WTC11 (cell line): ENCODE measurements at regions not wholly inside any gene's neighbourhood (a gene's known extent, or its start where the extent isn't known, plus 50 kb on each side); places are given as distances from the start of the nearest gene placed in this dataset.

Experiments
- ATAC-seq: fragments of 200-7000 bp; cut with Tn5 transposase; 2 replicates; pipeline ENCODE4 v1.10.0; 2021; ENCODE audit warnings: mild to moderate bottlenecking, moderate library complexity
- CTCF ChIA-PET: fragments of 300-600 bp; sonication (Branson Sonifier 250); formaldehyde crosslinking; loops from one replicate; lab custom pipeline; 2021; ENCODE audit warnings: antibody characterized with exemption; lab: Charles Lee
- POLR2A ChIA-PET: fragments of 350-600 bp; sonication (Branson Sonifier 250); formaldehyde crosslinking; loops from one replicate; lab custom pipeline; 2021; ENCODE audit warnings: antibody characterized with exemption; lab: Charles Lee
- DNase-seq: peaks from one replicate; pipeline ENCODE4 v3.0.0; 2021; ENCODE audit warnings: low spot score
- H3K27ac Mint-ChIP-seq: 2 replicates; pipeline ENCODE4 v1.8.0; 2021; ENCODE audit warnings: mixed read lengths
- H3K27me3 Mint-ChIP-seq: 2 replicates; pipeline ENCODE4 v1.8.0; 2021; ENCODE audit warnings: low read depth, mild to moderate bottlenecking, moderate library complexity, mixed read lengths
- H3K36me3 Mint-ChIP-seq: 2 replicates; pipeline ENCODE4 v1.8.0; 2021; ENCODE audit warnings: mixed read lengths
- H3K4me1 Mint-ChIP-seq: 2 replicates; pipeline ENCODE4 v1.8.0; 2022; ENCODE audit warnings: mixed read lengths
- H3K4me3 Mint-ChIP-seq: 2 replicates; pipeline ENCODE4 v1.8.0; 2021; ENCODE audit warnings: mild to moderate bottlenecking, moderate library complexity, mixed read lengths
- H3K9me3 Mint-ChIP-seq: 2 replicates; pipeline ENCODE4 v1.8.0; 2021; ENCODE audit warnings: mixed read lengths
- AFF4 ChIP-seq: sonication (generic); formaldehyde crosslinking; IDR thresholded peaks from 2 replicates; pipeline ENCODE4 v1.8.1; 2023; ENCODE audit warnings: mild to moderate bottlenecking, missing genetic modification reagents, borderline replicate concordance
- ARID4B ChIP-seq: sonication (generic); formaldehyde crosslinking; IDR thresholded peaks from 2 replicates; pipeline ENCODE4 v1.8.0; 2023; ENCODE audit warnings: missing genetic modification reagents, mild to moderate bottlenecking, borderline replicate concordance
- ATF2 ChIP-seq: sonication (generic); formaldehyde crosslinking; IDR thresholded peaks from 2 replicates; pipeline ENCODE4 v1.8.1; 2022; ENCODE audit warnings: low read depth, missing genetic modification reagents, borderline replicate concordance
- CREM ChIP-seq: sonication (generic); formaldehyde crosslinking; IDR thresholded peaks from 2 replicates; pipeline ENCODE4 v1.8.1; 2022; ENCODE audit warnings: mild to moderate bottlenecking, missing genetic modification reagents, moderate library complexity
- ESRRA ChIP-seq: sonication (generic); formaldehyde crosslinking; IDR thresholded peaks from 2 replicates; pipeline ENCODE4 v1.8.1; 2022; ENCODE audit warnings: mild to moderate bottlenecking, missing genetic modification reagents, borderline replicate concordance
- FOXP1 ChIP-seq: sonication (generic); formaldehyde crosslinking; IDR thresholded peaks from 2 replicates; pipeline ENCODE4 v1.8.0; 2022; ENCODE audit warnings: missing genetic modification reagents, mild to moderate bottlenecking, moderate library complexity, borderline replicate concordance
- JUN ChIP-seq: sonication (generic); formaldehyde crosslinking; IDR thresholded peaks from 2 replicates; pipeline ENCODE4 v1.8.0; 2023; ENCODE audit warnings: mild to moderate bottlenecking, missing genetic modification reagents
- RORB ChIP-seq: fragments of 250-450 bp; sonication (Bioruptor Pico); IDR thresholded peaks from 2 replicates; pipeline ENCODE4 v1.9.0; 2021; ENCODE audit warnings: mild to moderate bottlenecking
- SMAD3 ChIP-seq: sonication (generic); formaldehyde crosslinking; IDR thresholded peaks from 2 replicates; pipeline ENCODE4 v1.8.0; 2022; ENCODE audit warnings: missing genetic modification reagents, mild to moderate bottlenecking, borderline replicate concordance
- ZNF232 ChIP-seq: sonication (generic); formaldehyde crosslinking; IDR thresholded peaks from 2 replicates; pipeline ENCODE4 v1.8.0; 2022; ENCODE audit warnings: mild to moderate bottlenecking, missing genetic modification reagents
- ZNF396 ChIP-seq: fragments of 250-450 bp; sonication (Bioruptor Pico); IDR thresholded peaks from 2 replicates; pipeline ENCODE4 v1.8.0; 2021; ENCODE audit warnings: mild to moderate bottlenecking, moderate library complexity, borderline replicate concordance
- TF ChIP-seq, protein P1 (sequence below): sonication (generic); formaldehyde crosslinking; IDR thresholded peaks from 2 replicates; pipeline ENCODE4 v1.8.1; 2023; ENCODE audit warnings: mild to moderate bottlenecking, missing genetic modification reagents, moderate library complexity
- TF ChIP-seq, protein P2 (sequence below): fragments of 250-450 bp; sonication (Bioruptor Pico); IDR thresholded peaks from 2 replicates; pipeline ENCODE4 v2.1.2; 2022; ENCODE audit warnings: mild to moderate bottlenecking, moderate library complexity
- TF ChIP-seq, protein P3 (sequence below): sonication (generic); formaldehyde crosslinking; IDR thresholded peaks from 2 replicates; pipeline ENCODE4 v1.8.1; 2023; ENCODE audit warnings: mild to moderate bottlenecking, moderate library complexity, missing genetic modification reagents
- TF ChIP-seq, protein P4 (sequence below): fragments of 250-450 bp; sonication (Bioruptor Pico); IDR thresholded peaks from 2 replicates; pipeline ENCODE4 v1.8.0; 2021; ENCODE audit warnings: mild to moderate bottlenecking
- TF ChIP-seq, protein P5 (sequence below): sonication (generic); formaldehyde crosslinking; IDR thresholded peaks from 2 replicates; pipeline ENCODE4 v1.8.0; 2022; ENCODE audit warnings: mild to moderate bottlenecking, missing genetic modification reagents

DNA sequence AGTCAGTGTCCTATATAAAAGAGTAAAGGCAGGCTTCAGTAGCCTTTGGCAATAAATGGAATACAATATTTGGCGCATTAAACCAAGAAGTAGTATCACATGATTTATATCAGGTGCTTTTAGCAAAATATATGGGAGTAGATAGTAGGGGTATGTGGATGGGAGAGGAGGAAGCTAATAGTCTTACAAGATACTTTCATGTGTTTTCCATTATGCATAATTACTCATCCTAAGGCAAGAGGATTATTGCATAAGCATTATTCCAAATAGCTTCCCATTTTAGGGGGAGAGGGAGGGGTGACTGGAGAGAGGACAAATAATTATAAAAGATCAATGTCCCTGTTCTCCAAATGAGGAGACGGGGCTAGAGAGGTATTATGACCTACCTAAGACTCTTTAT, 104.3 kb downstream of the DUSP6 start:
- H3K9me3 Mint-ChIP-seq: no peaks in the 10 kb centered on the region
- no peak overlapping the region for H3K27ac Mint-ChIP-seq
- peaks cover 76% of the 10 kb centered on the region for H3K4me1 Mint-ChIP-seq
- no peak for TF ChIP-seq JUN
- TF ChIP-seq SMAD3 (CRISPR knock-in tag): no peak
- TF ChIP-seq, protein P1, sequence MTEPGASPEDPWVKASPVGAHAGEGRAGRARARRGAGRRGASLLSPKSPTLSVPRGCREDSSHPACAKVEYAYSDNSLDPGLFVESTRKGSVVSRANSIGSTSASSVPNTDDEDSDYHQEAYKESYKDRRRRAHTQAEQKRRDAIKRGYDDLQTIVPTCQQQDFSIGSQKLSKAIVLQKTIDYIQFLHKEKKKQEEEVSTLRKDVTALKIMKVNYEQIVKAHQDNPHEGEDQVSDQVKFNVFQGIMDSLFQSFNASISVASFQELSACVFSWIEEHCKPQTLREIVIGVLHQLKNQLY (CRISPR knock-in tag): no peak
- TF ChIP-seq, protein P2, sequence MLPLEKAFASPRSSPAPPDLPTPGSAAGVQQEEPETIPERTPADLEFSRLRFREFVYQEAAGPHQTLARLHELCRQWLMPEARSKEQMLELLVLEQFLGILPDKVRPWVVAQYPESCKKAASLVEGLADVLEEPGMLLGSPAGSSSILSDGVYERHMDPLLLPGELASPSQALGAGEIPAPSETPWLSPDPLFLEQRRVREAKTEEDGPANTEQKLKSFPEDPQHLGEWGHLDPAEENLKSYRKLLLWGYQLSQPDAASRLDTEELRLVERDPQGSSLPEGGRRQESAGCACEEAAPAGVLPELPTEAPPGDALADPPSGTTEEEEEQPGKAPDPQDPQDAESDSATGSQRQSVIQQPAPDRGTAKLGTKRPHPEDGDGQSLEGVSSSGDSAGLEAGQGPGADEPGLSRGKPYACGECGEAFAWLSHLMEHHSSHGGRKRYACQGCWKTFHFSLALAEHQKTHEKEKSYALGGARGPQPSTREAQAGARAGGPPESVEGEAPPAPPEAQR (CRISPR knock-in tag): no peak
- TF ChIP-seq, protein P3, sequence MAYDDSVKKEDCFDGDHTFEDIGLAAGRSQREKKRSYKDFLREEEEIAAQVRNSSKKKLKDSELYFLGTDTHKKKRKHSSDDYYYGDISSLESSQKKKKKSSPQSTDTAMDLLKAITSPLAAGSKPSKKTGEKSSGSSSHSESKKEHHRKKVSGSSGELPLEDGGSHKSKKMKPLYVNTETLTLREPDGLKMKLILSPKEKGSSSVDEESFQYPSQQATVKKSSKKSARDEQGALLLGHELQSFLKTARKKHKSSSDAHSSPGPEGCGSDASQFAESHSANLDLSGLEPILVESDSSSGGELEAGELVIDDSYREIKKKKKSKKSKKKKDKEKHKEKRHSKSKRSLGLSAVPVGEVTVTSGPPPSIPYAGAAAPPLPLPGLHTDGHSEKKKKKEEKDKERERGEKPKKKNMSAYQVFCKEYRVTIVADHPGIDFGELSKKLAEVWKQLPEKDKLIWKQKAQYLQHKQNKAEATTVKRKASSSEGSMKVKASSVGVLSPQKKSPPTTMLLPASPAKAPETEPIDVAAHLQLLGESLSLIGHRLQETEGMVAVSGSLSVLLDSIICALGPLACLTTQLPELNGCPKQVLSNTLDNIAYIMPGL (CRISPR knock-in tag): no peak
- TF ChIP-seq ATF2: no peak
- TF ChIP-seq, protein P4, sequence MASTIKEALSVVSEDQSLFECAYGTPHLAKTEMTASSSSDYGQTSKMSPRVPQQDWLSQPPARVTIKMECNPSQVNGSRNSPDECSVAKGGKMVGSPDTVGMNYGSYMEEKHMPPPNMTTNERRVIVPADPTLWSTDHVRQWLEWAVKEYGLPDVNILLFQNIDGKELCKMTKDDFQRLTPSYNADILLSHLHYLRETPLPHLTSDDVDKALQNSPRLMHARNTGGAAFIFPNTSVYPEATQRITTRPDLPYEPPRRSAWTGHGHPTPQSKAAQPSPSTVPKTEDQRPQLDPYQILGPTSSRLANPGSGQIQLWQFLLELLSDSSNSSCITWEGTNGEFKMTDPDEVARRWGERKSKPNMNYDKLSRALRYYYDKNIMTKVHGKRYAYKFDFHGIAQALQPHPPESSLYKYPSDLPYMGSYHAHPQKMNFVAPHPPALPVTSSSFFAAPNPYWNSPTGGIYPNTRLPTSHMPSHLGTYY (CRISPR knock-in tag): no peak
- TF ChIP-seq FOXP1 (CRISPR knock-in tag): no peak
- TF ChIP-seq CREM: no peak
- TF ChIP-seq, protein P5, sequence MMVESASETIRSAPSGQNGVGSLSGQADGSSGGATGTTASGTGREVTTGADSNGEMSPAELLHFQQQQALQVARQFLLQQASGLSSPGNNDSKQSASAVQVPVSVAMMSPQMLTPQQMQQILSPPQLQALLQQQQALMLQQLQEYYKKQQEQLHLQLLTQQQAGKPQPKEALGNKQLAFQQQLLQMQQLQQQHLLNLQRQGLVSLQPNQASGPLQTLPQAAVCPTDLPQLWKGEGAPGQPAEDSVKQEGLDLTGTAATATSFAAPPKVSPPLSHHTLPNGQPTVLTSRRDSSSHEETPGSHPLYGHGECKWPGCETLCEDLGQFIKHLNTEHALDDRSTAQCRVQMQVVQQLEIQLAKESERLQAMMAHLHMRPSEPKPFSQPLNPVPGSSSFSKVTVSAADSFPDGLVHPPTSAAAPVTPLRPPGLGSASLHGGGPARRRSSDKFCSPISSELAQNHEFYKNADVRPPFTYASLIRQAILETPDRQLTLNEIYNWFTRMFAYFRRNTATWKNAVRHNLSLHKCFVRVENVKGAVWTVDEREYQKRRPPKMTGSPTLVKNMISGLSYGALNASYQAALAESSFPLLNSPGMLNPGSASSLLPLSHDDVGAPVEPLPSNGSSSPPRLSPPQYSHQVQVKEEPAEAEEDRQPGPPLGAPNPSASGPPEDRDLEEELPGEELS: no peak
- TF ChIP-seq RORB (CRISPR knock-in tag): no peak
- no peak for TF ChIP-seq ARID4B (CRISPR knock-in tag)
- no peak for TF ChIP-seq AFF4
- TF ChIP-seq ZNF396: no peak
- no peak for TF ChIP-seq ZNF232 (CRISPR knock-in tag)
- TF ChIP-seq ESRRA (CRISPR knock-in tag): no peak
- ChIA-PET CTCF (no interaction called here), POLR2A (interaction anchor here (0.9 kb wide), 1 partner anchor 10 kb away, joined by 3 read pairs; no protein-coding TSS in a partner anchor)
- DNase-seq (no peak), ATAC-seq (no peak)
- H3K4me3 Mint-ChIP-seq: peak overlapping the region; percentile 47
- H3K27me3 Mint-ChIP-seq: peaks cover 41% of the 10 kb centered on the region
- no peaks in the 10 kb centered on the region for H3K36me3 Mint-ChIP-seq
